Skeletal muscle satellite cell (primary cell): ENCODE measurements at regions not wholly inside any gene's neighbourhood (a gene's known extent, or its start where the extent isn't known, plus 50 kb on each side); places are given as distances from the start of the nearest gene placed in this dataset.

Experiments used
- H3K27me3 ChIP-seq: 2 replicates; pipeline ENCODE4 v1.7.0; 2013; ENCODE audit warnings: low read length; ENCODE audit not compliant: control insufficient read depth, insufficient read depth
- H3K36me3 ChIP-seq: 2 replicates; pipeline ENCODE4 v1.7.0; 2013; ENCODE audit warnings: mild to moderate bottlenecking, control low read depth, low read length; ENCODE audit not compliant: insufficient read depth
- H3K4me1 ChIP-seq: 2 replicates; pipeline ENCODE4 v1.7.0; 2013; ENCODE audit warnings: low read length; ENCODE audit not compliant: control insufficient read depth, insufficient read depth
- H3K4me2 ChIP-seq: 2 replicates; pipeline ENCODE4 v1.7.0; 2013; ENCODE audit warnings: mild to moderate bottlenecking, low read length
- H3K4me3 ChIP-seq: 2 replicates; pipeline ENCODE4 v1.7.0; 2013; ENCODE audit warnings: low read length
- H3K9ac ChIP-seq: 2 replicates; pipeline ENCODE4 v1.7.0; 2013; ENCODE audit warnings: mild to moderate bottlenecking, low read depth, low read length, moderate library complexity
- H3K9me3 ChIP-seq: replicated peaks from 2 replicates; pipeline ENCODE4 v1.7.0; 2013; ENCODE audit warnings: mild to moderate bottlenecking, control low read depth, low read length

DNA sequence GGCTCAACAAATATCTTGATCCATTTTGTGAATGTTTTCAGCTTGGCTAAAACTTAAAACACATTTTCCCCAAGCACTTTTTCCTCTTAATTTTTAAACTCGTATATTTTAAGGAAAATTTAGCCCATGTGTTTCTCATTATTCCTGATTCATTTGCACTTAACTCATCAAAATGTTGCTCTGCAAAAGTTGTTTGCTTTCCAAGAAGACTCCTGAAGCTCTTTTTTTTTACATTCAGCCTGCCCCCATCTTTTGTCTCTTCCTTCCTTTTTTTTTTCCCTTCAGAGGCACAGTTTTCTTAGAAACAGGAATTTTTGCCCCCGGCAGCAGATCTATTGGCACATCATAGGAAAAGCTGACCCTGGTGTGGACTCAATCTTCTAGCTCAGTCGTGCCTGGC, 155.0 kb upstream of the SALL1 start:
- Histone ChIP-seq H3K4me1 (no peaks in the 10 kb centered on the region), H3K27me3 (no peaks in the 10 kb centered on the region), H3K9me3 (no peaks in the 10 kb centered on the region), H3K36me3 (no peaks in the 10 kb centered on the region), H3K4me2 (no peak overlapping the region), H3K4me3 (no peak overlapping the region), H3K9ac (no peak overlapping the region)

DNA sequence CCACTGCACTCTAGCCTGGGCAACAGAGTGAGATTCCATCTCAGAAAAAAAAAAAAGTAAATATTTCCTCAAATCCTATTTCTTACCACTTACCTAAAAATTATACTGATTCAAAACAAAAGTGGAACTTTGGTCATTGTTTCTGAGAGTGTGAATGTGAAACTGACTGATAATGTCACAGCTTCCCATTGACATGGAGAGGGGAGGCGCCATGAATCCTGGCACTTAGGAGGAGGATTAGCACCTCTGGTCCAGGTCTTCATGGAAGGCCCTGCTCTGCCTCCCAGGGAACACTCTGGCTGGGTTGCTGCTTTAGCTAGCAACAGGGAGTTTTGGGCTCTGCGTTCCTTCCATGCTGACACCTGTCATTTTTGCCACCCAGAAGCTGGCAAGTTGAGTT, 154.3 kb upstream of the SALL1 start:
- no peak overlapping the region for H3K4me2 ChIP-seq
- no peaks in the 10 kb centered on the region for H3K36me3 ChIP-seq
- H3K4me1 ChIP-seq, result no peaks in the 10 kb centered on the region
- no peak overlapping the region for H3K9ac ChIP-seq
- H3K4me3 ChIP-seq, result no peak overlapping the region
- H3K27me3 ChIP-seq, result no peaks in the 10 kb centered on the region
- no peaks in the 10 kb centered on the region for H3K9me3 ChIP-seq

DNA sequence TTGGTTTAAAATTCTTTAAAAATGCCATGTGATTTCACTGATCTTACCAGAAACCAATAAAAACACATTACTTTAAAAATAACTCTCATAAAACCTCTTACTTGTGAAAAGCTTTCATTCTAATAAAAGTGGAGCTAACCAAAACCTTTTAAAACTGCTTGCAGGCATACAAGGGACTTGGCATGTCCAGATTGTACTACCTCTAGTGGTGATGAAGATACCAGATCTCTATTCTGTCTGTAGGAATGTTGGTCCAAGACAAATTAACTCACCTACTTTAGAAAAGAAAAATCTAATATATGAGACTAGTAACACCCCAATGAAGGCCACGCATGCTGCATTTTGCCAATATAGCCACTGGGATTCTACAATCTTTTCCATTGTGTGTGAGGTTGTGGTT, 151.0 kb upstream of the SALL1 start:
- H3K4me1 ChIP-seq, result no peaks in the 10 kb centered on the region
- H3K9ac ChIP-seq, result no peak overlapping the region
- no peak overlapping the region for H3K4me2 ChIP-seq
- H3K27me3 ChIP-seq, result no peaks in the 10 kb centered on the region
- no peaks in the 10 kb centered on the region for H3K9me3 ChIP-seq
- H3K4me3 ChIP-seq, result no peak overlapping the region
- no peaks in the 10 kb centered on the region for H3K36me3 ChIP-seq

DNA sequence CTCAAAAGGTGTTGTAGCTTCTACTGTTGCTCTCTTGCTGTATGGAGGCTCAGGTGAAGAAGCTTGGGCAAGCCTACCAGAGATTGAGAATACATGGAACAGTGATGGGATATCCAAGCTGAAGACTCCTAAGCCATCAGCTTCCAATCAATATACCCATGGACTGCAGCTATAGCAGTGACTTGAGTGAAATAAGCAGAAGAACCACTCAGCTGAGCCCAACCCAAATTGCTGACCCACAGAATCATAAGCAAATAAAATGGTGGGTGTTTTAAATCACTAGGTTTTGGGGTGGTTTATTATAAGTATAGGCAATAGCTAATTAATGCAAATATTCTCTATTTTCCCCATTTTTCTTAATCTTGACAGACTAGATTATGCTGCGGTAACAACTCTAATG, 147.7 kb upstream of the SALL1 start:
- H3K9ac ChIP-seq, result no peak overlapping the region
- no peaks in the 10 kb centered on the region for H3K4me1 ChIP-seq
- H3K4me2 ChIP-seq, result no peak overlapping the region
- no peaks in the 10 kb centered on the region for H3K27me3 ChIP-seq
- H3K36me3 ChIP-seq, result no peaks in the 10 kb centered on the region
- H3K9me3 ChIP-seq, result no peaks in the 10 kb centered on the region
- no peak overlapping the region for H3K4me3 ChIP-seq

DNA sequence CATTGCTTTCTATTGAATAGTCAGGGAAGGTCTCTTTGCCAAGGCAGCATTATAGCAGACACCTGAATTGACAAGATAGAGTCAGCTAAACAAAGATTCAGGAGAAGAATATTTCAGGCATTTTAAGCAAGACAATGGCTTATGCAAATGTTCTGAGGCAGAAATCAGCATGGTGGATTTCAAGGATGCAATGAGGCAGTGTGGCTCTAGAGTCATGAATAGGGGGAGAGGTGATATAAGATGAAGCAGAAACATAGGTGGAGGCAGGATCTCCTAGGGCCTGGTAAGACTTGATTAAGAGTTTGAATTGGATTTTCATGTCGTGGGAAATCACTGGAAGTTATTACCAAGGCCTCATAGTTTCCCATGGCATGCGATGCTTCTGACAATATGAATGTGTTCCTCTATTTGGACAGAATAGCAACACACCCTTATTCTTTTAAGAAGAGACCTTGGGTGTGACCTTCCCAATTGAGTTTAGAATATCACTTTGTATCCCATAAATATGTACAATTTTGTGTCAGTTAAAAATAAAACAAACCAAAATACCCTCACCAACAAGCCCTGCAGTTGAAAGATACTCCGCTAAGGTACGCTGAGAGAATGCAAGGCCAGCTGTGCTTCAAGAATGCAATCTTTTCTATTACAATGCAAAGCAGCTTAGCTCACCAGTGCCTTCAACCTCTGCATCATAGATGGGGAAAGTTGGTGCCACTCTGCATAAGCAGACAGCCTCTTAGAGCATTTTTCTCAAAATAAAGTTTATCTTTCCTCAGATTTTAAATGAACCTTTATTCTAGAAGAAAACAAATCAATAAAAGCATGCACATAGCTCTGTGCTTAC, 139.6 kb upstream of the SALL1 start:
- H3K27me3 ChIP-seq, result no peaks in the 10 kb centered on the region
- H3K9me3 ChIP-seq, result peaks cover 6% of the 10 kb centered on the region
- no peak overlapping the region for H3K9ac ChIP-seq
- H3K4me1 ChIP-seq, result no peaks in the 10 kb centered on the region
- no peak overlapping the region for H3K4me2 ChIP-seq
- H3K36me3 ChIP-seq, result no peaks in the 10 kb centered on the region
- no peak overlapping the region for H3K4me3 ChIP-seq

DNA sequence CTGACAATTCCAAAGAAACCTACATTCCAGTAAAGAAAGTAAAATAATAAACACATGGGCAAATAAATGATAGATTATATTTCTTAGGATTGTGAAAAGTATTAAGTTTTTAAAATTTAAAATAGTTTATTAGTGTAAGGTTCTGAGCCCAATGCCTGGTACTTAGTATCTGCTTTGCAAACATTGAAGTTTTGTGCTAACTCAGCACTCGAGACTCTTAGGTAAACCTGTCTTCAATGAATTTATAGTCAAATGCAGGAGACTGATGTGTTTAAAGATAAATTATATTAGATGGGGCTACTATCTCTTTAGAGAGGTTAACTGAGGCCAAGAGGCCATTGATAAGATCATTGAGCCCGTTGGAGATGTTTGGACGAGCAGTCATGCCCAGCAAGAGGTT, 138.3 kb upstream of the SALL1 start:
- no peak overlapping the region for H3K4me2 ChIP-seq
- H3K36me3 ChIP-seq, result no peaks in the 10 kb centered on the region
- H3K4me3 ChIP-seq, result no peak overlapping the region
- H3K4me1 ChIP-seq, result no peaks in the 10 kb centered on the region
- H3K27me3 ChIP-seq, result no peaks in the 10 kb centered on the region
- no peak overlapping the region for H3K9ac ChIP-seq
- peaks cover 6% of the 10 kb centered on the region for H3K9me3 ChIP-seq

DNA sequence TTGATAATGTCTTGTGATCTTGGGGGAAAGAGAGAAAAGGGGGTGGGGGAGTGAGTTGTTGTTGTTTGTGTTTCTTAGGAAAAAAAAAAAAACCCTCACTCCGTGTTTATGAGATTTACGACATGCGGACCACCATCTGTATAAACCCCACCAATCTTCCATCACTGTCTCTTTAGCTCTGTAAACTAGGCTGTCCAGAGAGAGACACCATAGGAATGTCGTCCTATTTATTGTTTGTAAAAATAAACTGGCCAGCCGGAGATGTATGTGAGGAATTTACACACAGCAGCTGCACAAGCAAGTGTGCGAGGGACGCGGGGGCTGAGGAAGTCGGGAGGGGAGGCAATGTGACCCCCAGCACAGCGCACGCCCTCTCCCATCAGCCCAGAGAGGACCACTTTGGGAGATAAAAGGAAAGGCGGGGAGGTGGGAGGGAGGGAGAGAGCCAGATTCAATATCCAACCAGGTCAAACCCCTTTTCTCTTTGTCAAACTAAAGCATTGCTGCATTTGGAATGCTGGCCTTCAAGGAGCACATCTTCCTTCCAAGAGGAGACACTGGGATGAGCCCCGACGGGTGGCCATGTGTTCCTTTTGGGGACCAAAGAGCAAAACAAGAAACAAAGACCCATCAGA, 136.2 kb upstream of the SALL1 start:
- no peak overlapping the region for H3K4me2 ChIP-seq
- no peak overlapping the region for H3K4me3 ChIP-seq
- no peaks in the 10 kb centered on the region for H3K4me1 ChIP-seq
- H3K36me3 ChIP-seq, result no peaks in the 10 kb centered on the region
- H3K27me3 ChIP-seq, result no peaks in the 10 kb centered on the region
- H3K9me3 ChIP-seq, result peaks cover 6% of the 10 kb centered on the region
- no peak overlapping the region for H3K9ac ChIP-seq

DNA sequence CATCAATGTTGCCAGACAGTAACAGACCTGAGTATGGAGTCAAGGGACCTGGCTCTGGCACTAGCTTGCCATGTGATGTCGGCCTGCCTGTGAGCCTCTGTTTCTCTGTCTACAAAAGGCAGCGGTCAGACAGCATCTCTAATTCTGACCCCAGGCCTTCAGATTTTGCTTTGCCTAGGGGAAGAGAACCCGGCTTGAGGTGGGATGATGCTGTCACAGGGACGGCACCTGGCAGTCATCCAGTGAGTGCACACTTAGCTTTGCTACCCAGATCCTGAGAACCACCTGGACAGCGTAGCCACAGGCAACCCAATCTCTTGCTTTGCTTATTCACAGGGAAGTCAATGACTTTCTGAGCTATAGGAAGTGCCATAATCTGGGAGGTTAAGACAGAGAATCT, 135.2 kb upstream of the SALL1 start:
- H3K9me3 ChIP-seq, result peaks cover 6% of the 10 kb centered on the region
- H3K4me1 ChIP-seq, result no peaks in the 10 kb centered on the region
- no peaks in the 10 kb centered on the region for H3K27me3 ChIP-seq
- H3K4me3 ChIP-seq, result no peak overlapping the region
- no peak overlapping the region for H3K4me2 ChIP-seq
- H3K9ac ChIP-seq, result no peak overlapping the region
- no peaks in the 10 kb centered on the region for H3K36me3 ChIP-seq

DNA sequence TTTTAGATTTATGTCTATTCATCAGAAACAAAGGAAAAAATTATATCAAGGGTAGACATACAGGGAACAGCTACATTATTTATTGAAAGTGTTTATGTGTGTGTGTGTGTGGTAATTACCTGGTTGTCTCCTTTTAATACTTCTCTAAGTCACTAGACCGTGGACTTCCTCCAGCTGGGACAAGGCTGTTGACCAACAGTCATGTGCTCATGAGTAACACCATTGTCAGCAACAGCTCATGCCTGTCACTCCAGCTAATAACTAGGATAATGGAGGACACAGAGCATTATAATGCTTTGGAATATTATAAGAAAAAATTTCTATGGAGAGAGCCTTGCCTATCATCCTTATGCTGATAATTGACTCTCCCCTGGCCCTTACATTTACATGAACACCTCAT, 125.3 kb upstream of the SALL1 start:
- H3K9me3 ChIP-seq, result no peaks in the 10 kb centered on the region
- no peaks in the 10 kb centered on the region for H3K27me3 ChIP-seq
- H3K4me1 ChIP-seq, result no peaks in the 10 kb centered on the region
- no peak overlapping the region for H3K4me3 ChIP-seq
- H3K9ac ChIP-seq, result no peak overlapping the region
- H3K36me3 ChIP-seq, result no peaks in the 10 kb centered on the region
- H3K4me2 ChIP-seq, result no peak overlapping the region

DNA sequence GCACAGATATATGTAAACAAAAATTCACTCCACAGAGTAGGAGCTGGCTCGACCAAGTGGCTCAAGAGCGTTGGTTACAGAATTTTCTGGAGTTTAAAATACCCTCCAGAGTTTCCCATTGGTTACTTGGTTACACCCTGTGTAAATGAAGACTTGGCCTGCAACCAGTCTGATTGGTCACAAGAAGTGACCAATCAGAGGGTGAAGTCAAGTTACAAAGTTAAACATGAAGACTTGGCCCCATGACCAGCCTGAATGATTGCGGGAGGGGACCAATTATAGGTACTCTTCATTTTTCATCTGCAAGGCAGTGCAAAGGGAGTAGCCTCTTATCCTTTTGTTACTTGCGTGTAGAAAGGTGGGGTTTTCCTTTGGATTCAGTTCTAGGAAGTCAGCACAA, 121.3 kb upstream of the SALL1 start:
- Histone ChIP-seq H3K36me3 (no peaks in the 10 kb centered on the region), H3K4me1 (no peaks in the 10 kb centered on the region), H3K4me2 (no peak overlapping the region), H3K27me3 (no peaks in the 10 kb centered on the region), H3K9me3 (no peaks in the 10 kb centered on the region), H3K9ac (no peak overlapping the region), H3K4me3 (no peak overlapping the region)

DNA sequence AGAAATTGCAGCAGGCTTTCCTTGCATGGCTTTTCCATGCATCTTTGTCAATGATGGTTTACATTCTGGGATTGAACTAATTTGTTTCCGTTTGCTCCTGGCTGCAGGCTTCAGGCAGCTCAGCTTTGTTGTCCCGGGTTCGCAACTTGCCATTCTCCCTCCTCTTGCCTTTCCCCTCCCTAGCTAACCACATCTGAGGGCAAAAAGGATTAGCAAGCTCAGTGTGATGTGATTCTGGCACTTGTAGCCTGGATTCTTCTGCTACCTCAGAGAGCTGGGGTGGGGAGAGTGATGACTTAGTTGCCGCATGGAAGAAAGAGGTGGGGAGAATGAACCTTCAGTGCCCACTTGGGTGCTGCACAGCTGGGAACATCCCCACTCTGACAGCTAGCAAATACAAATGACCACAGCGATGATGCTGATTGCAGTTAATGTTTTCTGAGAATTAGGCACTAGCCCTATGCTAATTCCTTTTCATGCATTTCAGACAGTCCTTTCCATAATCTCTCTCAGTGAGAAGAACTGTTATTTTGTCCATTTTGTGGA, 120.2 kb upstream of the SALL1 start:
- Histone ChIP-seq H3K36me3 (no peaks in the 10 kb centered on the region), H3K27me3 (no peaks in the 10 kb centered on the region), H3K9ac (no peak overlapping the region), H3K9me3 (no peaks in the 10 kb centered on the region), H3K4me1 (no peaks in the 10 kb centered on the region), H3K4me3 (no peak overlapping the region), H3K4me2 (no peak overlapping the region)

DNA sequence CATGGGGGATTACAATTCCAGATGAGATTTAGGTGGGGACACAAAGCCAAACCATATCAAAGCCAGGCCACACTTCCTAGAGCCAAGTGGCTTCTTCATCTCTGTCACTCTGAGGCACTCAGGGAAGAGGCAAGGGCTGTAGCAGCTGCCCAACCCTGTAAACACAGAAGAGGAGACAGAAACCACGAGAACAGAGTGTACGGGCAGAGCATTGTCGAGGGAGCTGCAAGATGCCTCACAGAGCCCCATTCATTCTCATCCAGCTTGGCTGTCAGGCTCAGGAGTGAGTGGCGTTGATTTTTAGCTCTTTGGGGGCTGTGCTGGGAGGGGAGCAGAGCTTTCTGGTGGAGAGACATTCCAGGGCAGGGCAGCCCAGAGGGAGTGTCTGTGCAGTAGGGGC, 117.2 kb upstream of the SALL1 start:
- Histone ChIP-seq H3K9me3 (no peaks in the 10 kb centered on the region), H3K27me3 (no peaks in the 10 kb centered on the region), H3K9ac (no peak overlapping the region), H3K4me1 (no peaks in the 10 kb centered on the region), H3K36me3 (no peaks in the 10 kb centered on the region), H3K4me2 (no peak overlapping the region), H3K4me3 (no peak overlapping the region)
